ENCODE measurements at regions not wholly inside any gene's neighbourhood (a gene's known extent, or its start where the extent isn't known, plus 50 kb on each side); places are given as distances from the start of the nearest gene placed in this dataset.

- TF ChIP-seq EP300 (IDR thresholded peaks at IDR 0.05; ENCODE audit: low read depth) (no peak), POLR2A (IDR thresholded peaks at IDR 0.05) (no peak), CTCF (IDR thresholded peaks at IDR 0.05) (no peak), POLR2AphosphoS5 (IDR thresholded peaks at IDR 0.05) (no peak)
- Histone ChIP-seq H3K4me3 (no peak overlapping the region), H3K36me3 (no peaks in the 10 kb centered on the region), H3K27me3 (no peaks in the 10 kb centered on the region), H3K4me1 (peaks cover 0 to 7% (median 2%) of the 10 kb centered on the region in 4 donors), H3K9me3 (no peaks in the 10 kb centered on the region), H3K27ac (no peak overlapping the region)
- no peak for DNase-seq
- in situ Hi-C loops (cut with MboI; ENCODE audit: low pct_ligation_motif_present in 1 of 4, low pct_unique_long_range_greater_than_20kb in 1 of 4, low sequenced_read_pairs in 3 of 4) (no loop called here), intact Hi-C loops (cut with DNase I; ENCODE audit: low total_unique reads) (loop anchor here (1.0 kb wide), 1 partner anchor 38 kb away; no protein-coding TSS in a partner anchor)
- 81 to 96% methylated on average over 3 to 11 of the region's 11 CpGs for WGBS, 2 donors (ENCODE audit: low coverage in 1 of 2)
These were observed 62.9 kb downstream of the ACKR3 start for GRCh38 chr2:236632295-236633218.

- Histone ChIP-seq H3K36me3 (no peaks in the 10 kb centered on the region), H3K9me3 (no peaks in the 10 kb centered on the region), H3K27ac (no peak overlapping the region), H3K4me1 (peaks cover 0 to 7% (median 2%) of the 10 kb centered on the region in 4 donors), H3K4me3 (no peak overlapping the region), H3K27me3 (no peaks in the 10 kb centered on the region)
- intact Hi-C loops (cut with DNase I; ENCODE audit: low total_unique reads) (loop anchor here (1.0 kb wide), 1 partner anchor 39 kb away; no protein-coding TSS in a partner anchor), in situ Hi-C loops (cut with MboI; ENCODE audit: low pct_ligation_motif_present in 1 of 4, low pct_unique_long_range_greater_than_20kb in 1 of 4, low sequenced_read_pairs in 3 of 4) (no loop called here)
- WGBS, 2 donors (ENCODE audit: low coverage in 1 of 2) = 88 to 89% methylated on average over 4 to 5 of the region's 5 CpGs
- no peak for TF ChIP-seq POLR2A (IDR thresholded peaks at IDR 0.05)
- DNase-seq = no peak
These were observed 63.6 kb downstream of the ACKR3 start for GRCh38 chr2:236633219-236633570.

DNA sequence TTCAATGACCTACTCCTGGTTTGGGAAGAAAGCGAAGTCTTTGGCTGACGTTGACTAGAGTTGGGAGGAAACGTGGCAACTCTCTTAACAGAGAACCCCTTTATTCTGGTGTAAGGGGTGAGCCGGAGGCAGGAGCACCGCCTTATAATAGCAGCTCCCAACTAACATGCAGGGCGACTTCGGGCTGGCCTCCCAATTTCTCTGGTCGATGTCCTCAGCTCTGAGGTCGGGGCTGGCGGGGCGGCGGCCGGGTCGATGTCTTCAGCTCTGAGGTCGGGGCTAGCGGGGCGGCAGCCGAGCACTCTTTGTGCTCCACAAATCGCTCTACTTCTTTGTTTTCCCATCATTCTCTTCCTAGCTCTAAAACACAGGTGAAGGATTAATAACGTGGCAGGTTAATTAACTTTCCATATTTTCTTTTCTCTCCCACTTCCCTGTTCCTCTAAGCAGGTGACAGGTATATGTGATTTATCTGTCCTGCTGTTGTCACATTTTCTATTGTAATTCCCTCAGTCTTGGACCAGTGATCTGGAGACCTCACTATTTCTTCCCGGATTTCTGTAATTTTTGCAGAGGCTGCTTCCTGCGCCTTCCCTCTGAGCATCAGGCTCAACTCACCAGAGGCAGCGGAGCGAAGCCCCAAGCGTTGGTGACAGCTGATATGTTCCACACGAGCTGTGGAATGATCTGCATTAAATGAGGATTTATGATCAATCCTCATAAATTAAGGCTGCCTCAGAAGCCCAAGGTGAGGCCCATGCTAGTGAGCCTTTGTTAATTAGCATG is 64.3 kb downstream of the ACKR3 start:
- in situ Hi-C loops (cut with MboI; ENCODE audit: low pct_ligation_motif_present in 1 of 4, low pct_unique_long_range_greater_than_20kb in 1 of 4, low sequenced_read_pairs in 3 of 4) = no loop called here
- no peak for TF ChIP-seq EP300 (IDR thresholded peaks at IDR 0.05; ENCODE audit: low read depth)
- TF ChIP-seq CTCF (IDR thresholded peaks at IDR 0.05) = no peak
- TF ChIP-seq POLR2AphosphoS5 (IDR thresholded peaks at IDR 0.05) = no peak
- TF ChIP-seq POLR2A (IDR thresholded peaks at IDR 0.05) = no peak
- intact Hi-C loops (cut with DNase I; ENCODE audit: low total_unique reads) = loop anchor here (1.0 kb wide), 1 partner anchor 40 kb away; no protein-coding TSS in a partner anchor
- DNase-seq = no peak
- no peaks in the 10 kb centered on the region for H3K27me3 ChIP-seq
- no peaks in the 10 kb centered on the region for H3K9me3 ChIP-seq
- 89 to 90% methylated on average over 9 to 26 of the region's 26 CpGs for WGBS, 2 donors (ENCODE audit: low coverage in 1 of 2)
- H3K36me3 ChIP-seq = no peaks in the 10 kb centered on the region
- no peak overlapping the region for H3K27ac ChIP-seq
- H3K4me3 ChIP-seq = no peak overlapping the region
- H3K4me1 ChIP-seq = peaks cover 0 to 7% (median 2%) of the 10 kb centered on the region in 4 donors

DNA sequence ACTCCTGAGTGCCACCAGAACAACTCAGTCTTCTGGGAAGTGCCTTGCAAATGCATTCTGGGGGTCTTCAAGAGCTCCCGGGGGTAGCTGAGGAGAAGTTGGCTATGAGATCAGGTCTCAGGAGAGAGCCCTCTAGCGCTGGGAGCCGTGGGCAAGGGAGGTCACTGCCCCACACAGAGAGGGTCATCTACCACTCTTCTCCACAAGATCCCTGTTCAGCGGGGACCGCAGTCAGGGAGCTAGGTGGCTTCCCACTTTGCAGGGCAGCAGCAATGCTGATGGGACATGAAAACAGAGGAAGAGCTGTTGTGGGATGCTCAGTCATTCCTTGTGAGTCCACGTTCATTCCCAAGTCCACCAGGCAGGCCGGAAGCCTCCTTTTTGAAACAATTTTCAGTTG is 66.6 kb downstream of the ACKR3 start:
- in situ Hi-C loops (cut with MboI; ENCODE audit: low pct_ligation_motif_present in 1 of 4, low pct_unique_long_range_greater_than_20kb in 1 of 4, low sequenced_read_pairs in 3 of 4) = no loop called here
- DNase-seq = no peak
- no peaks in the 10 kb centered on the region for H3K9me3 ChIP-seq
- H3K4me3 ChIP-seq = no peak overlapping the region
- H3K27ac ChIP-seq = no peak overlapping the region
- intact Hi-C loops (cut with DNase I; ENCODE audit: low total_unique reads) = no loop called here
- peaks cover 0 to 5% (median 2%) of the 10 kb centered on the region in 4 donors for H3K4me1 ChIP-seq
- TF ChIP-seq POLR2A (IDR thresholded peaks at IDR 0.05) (no peak), EP300 (IDR thresholded peaks at IDR 0.05; ENCODE audit: low read depth) (no peak), CTCF (IDR thresholded peaks at IDR 0.05) (no peak), POLR2AphosphoS5 (IDR thresholded peaks at IDR 0.05) (no peak)
- no peaks in the 10 kb centered on the region for H3K27me3 ChIP-seq
- WGBS, 2 donors (ENCODE audit: low coverage in 1 of 2) = 83% methylated on average over 7 of the region's 7 CpGs; no CpG with 5 or more reads in 1 of the 2 donors
- no peaks in the 10 kb centered on the region for H3K36me3 ChIP-seq
